Fibroblast of lung (primary cell): ENCODE measurements at regions not wholly inside any gene's neighbourhood (a gene's known extent, or its start where the extent isn't known, plus 50 kb on each side); places are given as distances from the start of the nearest gene placed in this dataset.

Experiments
- CTCF ChIP-seq, 2 donors: IDR thresholded peaks in 1 of 2; conservative IDR thresholded peaks in 1 of 2; 1 replicate in 1 of 2; 2 replicates in 1 of 2; pipeline ENCODE4 v1.5.1; 2011 to 2012; ENCODE audit warnings: low read length in 2 of 2, control low read depth in 1 of 2, inconsistent platforms in 1 of 2, low read depth in 1 of 2, mild to moderate bottlenecking in 1 of 2
- EZH2 ChIP-seq: IDR thresholded peaks from 2 replicates; pipeline ENCODE4 v1.5.1; 2012; ENCODE audit warnings: low read length, control low read depth, mild to moderate bottlenecking; ENCODE audit errors: missing control alignments

DNA sequence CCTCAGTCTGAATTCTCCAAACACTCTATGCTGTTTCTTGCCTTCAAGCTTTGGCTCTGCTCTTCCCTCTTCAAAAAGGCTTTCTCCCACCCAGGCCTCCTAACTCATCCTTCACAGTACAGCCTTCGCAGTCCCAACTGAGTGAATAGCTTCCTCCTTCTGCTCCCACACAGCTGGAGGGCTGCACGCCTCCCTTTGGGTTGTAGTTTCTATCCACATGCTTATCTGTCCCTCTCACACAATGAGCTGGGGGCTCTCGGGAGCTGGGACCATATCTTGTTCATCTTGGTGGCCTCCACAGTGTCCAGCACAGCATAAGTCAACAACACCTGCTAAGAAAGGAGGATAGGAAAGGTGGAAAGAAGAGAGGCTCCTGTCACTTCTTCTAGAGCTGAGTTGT lies 69.5 kb upstream of the XPA start:
- TF ChIP-seq CTCF (conservative IDR thresholded peaks at IDR 0.05 in 1 of 2, IDR thresholded peaks at IDR 0.05 in 1 of 2; ENCODE audit: low read depth in 1 of 2, low read length in 2 of 2), result no peak
- TF ChIP-seq EZH2, result no peak
